Uterus (tissue), 3 donors: ENCODE measurements at regions not wholly inside any gene's neighbourhood (a gene's known extent, or its start where the extent isn't known, plus 50 kb on each side); places are given as distances from the start of the nearest gene placed in this dataset.

Source experiments
- DNase-seq, 2 donors: peaks; one replicate each; pipeline ENCODE4 v3.0.0-alpha.2; 2019 to 2020
- H3K27ac ChIP-seq, 2 donors: fragments of 200-600 bp; sonication (generic); 1 replicate in 1 of 2; 2 replicates in 1 of 2; pipeline ENCODE4 v1.5.1; 2016 to 2018
- H3K27me3 ChIP-seq, 2 donors: fragments of 200-600 bp; sonication (generic); one replicate each; pipeline ENCODE4 v1.5.1; 2018 to 2019; ENCODE audit warnings: control low read depth in 1 of 2
- H3K36me3 ChIP-seq, 2 donors: fragments of 200-600 bp; sonication (generic); one replicate each; pipeline ENCODE4 v1.5.1; 2019; ENCODE audit warnings: control low read depth in 1 of 2
- H3K4me1 ChIP-seq, 2 donors: fragments of 200-600 bp; sonication (generic); one replicate each; pipeline ENCODE4 v1.5.1; 2018 to 2019; ENCODE audit warnings: control low read depth in 1 of 2
- H3K4me3 ChIP-seq, 2 donors: fragments of 200-600 bp; sonication (generic); 1 replicate in 1 of 2; 2 replicates in 1 of 2; pipeline ENCODE4 v1.5.1; 2018 to 2019; ENCODE audit warnings: mild to moderate bottlenecking in 1 of 2
- H3K9me3 ChIP-seq, 2 donors: fragments of 200-600 bp; sonication (generic); one replicate each; pipeline ENCODE4 v1.5.1; 2019; ENCODE audit warnings: control low read depth in 1 of 2
- CTCF ChIP-seq, 4 experiments: fragments of 200-600 bp in 2 of 4; fragments of 450-650 bp in 2 of 4; sonication (generic) in 2 of 4; IDR thresholded peaks; one replicate each; pipeline ENCODE4 v1.5.1; 2016 to 2019; ENCODE audit warnings: antibody characterized with exemption in 4 of 4, mild to moderate bottlenecking in 2 of 4, moderate library complexity in 1 of 4
- POLR2A ChIP-seq, 2 donors: fragments of 450-650 bp; IDR thresholded peaks; one replicate each; pipeline ENCODE4 v1.6.1; 2016; ENCODE audit warnings: antibody characterized with exemption in 2 of 2, mild to moderate bottlenecking in 1 of 2, moderate library complexity in 1 of 2
- intact Hi-C: fragments of 100-400 bp; cut with DNase I; formaldehyde crosslinking; loops from one replicate; pipeline ENCODE4 v1.15.1; 2023; ENCODE audit warnings: low total_unique reads
- donor health status: DM: yes; HTN: yes; CAD: no.

GRCh38 chr6:132933090-132933489 is 118.7 kb downstream of the RPS12 start:
- Histone ChIP-seq H3K36me3 (no peaks in the 10 kb centered on the region), H3K27ac (no peak overlapping the region), H3K27me3 (no peaks in the 10 kb centered on the region), H3K4me3 (no peak overlapping the region), H3K9me3 (no peaks in the 10 kb centered on the region), H3K4me1 (peaks cover 0 to 4% of the 10 kb centered on the region in 2 donors)
- TF ChIP-seq POLR2A (IDR thresholded peaks at IDR 0.05) (no peak), CTCF (IDR thresholded peaks at IDR 0.05) (no peak)
- intact Hi-C loops, result no loop called here
- no peak for DNase-seq

- intact Hi-C loops, result no loop called here
- H3K4me3 ChIP-seq, result no peak overlapping the region
- TF ChIP-seq CTCF (IDR thresholded peaks at IDR 0.05) (no peak), POLR2A (IDR thresholded peaks at IDR 0.05) (no peak)
- H3K9me3 ChIP-seq, result no peaks in the 10 kb centered on the region
- no peaks in the 10 kb centered on the region for H3K27me3 ChIP-seq
- H3K4me1 ChIP-seq, result peaks cover 0 to 4% of the 10 kb centered on the region in 2 donors
- H3K36me3 ChIP-seq, result no peaks in the 10 kb centered on the region
- H3K27ac ChIP-seq, result no peak overlapping the region
- DNase-seq, result no peak
These were observed 120.1 kb downstream of the RPS12 start for GRCh38 chr6:132934496-132934895.

GRCh38 chr6:132936646-132937045 is 122.3 kb downstream of the RPS12 start:
- no peaks in the 10 kb centered on the region for H3K9me3 ChIP-seq
- no peak overlapping the region for H3K27ac ChIP-seq
- TF ChIP-seq POLR2A (IDR thresholded peaks at IDR 0.05), result no peak
- no peak for TF ChIP-seq CTCF (IDR thresholded peaks at IDR 0.05)
- H3K4me1 ChIP-seq, result peaks cover 0 to 4% of the 10 kb centered on the region in 2 donors
- no peak overlapping the region for H3K4me3 ChIP-seq
- no peaks in the 10 kb centered on the region for H3K27me3 ChIP-seq
- no peaks in the 10 kb centered on the region for H3K36me3 ChIP-seq
- DNase-seq, result no peak
- intact Hi-C loops, result no loop called here

GRCh38 chr6:132937466-132937906 is 123.1 kb downstream of the RPS12 start:
- Histone ChIP-seq H3K27me3 (no peaks in the 10 kb centered on the region), H3K4me1 (peaks cover 0 to 4% of the 10 kb centered on the region in 2 donors), H3K27ac (no peak overlapping the region), H3K9me3 (no peaks in the 10 kb centered on the region), H3K4me3 (no peak overlapping the region), H3K36me3 (no peaks in the 10 kb centered on the region)
- TF ChIP-seq POLR2A (IDR thresholded peaks at IDR 0.05) (no peak), CTCF (IDR thresholded peaks at IDR 0.05) (peak in 1 of 4 experiments; percentile 11)
- intact Hi-C loops, result no loop called here
- peak in 1 of 2 donors; percentile 15 for DNase-seq

GRCh38 chr6:132948889-132949288 is 134.5 kb downstream of the RPS12 start:
- TF ChIP-seq CTCF (IDR thresholded peaks at IDR 0.05), result no peak
- no peak for TF ChIP-seq POLR2A (IDR thresholded peaks at IDR 0.05)
- H3K4me3 ChIP-seq, result no peak overlapping the region
- H3K9me3 ChIP-seq, result no peaks in the 10 kb centered on the region
- H3K36me3 ChIP-seq, result no peaks in the 10 kb centered on the region
- no peaks in the 10 kb centered on the region for H3K27me3 ChIP-seq
- no peak overlapping the region for H3K27ac ChIP-seq
- intact Hi-C loops, result no loop called here
- H3K4me1 ChIP-seq, result no peaks in the 10 kb centered on the region
- no peak for DNase-seq
